Raji (cell line): ENCODE measurements at regions not wholly inside any gene's neighbourhood (a gene's known extent, or its start where the extent isn't known, plus 50 kb on each side); places are given as distances from the start of the nearest gene placed in this dataset.

Source experiments
- POLR2A ChIP-seq: IDR thresholded peaks from 2 replicates; pipeline ENCODE4 v1.6.1; 2011; ENCODE audit warnings: low read depth, low read length, control low read depth; ENCODE audit not compliant: insufficient read depth

- TF ChIP-seq POLR2A, result no peak
Measured at GRCh38 chr12:131368668-131369071, 342.2 kb upstream of the SFSWAP start.

GRCh38 chr12:131369094-131369845 lies 341.6 kb upstream of the SFSWAP start:
- no peak for TF ChIP-seq POLR2A

- no peak for TF ChIP-seq POLR2A
Measured at GRCh38 chr12:131370321-131370720, 340.6 kb upstream of the SFSWAP start.

GRCh38 chr12:131370791-131371347 lies 340.0 kb upstream of the SFSWAP start:
- TF ChIP-seq POLR2A, result no peak

- no peak for TF ChIP-seq POLR2A
Measured at GRCh38 chr12:131371401-131372170, 339.3 kb upstream of the SFSWAP start.

- no peak for TF ChIP-seq POLR2A
Measured at GRCh38 chr12:131372171-131372475, 338.8 kb upstream of the SFSWAP start.

GRCh38 chr12:131372706-131373195 lies 338.1 kb upstream of the SFSWAP start:
- no peak for TF ChIP-seq POLR2A

GRCh38 chr12:131375261-131375971 lies 335.5 kb upstream of the SFSWAP start:
- TF ChIP-seq POLR2A, result no peak

- no peak for TF ChIP-seq POLR2A
Measured at GRCh38 chr12:131375972-131376345, 334.9 kb upstream of the SFSWAP start.

GRCh38 chr12:131378176-131378842 lies 332.6 kb upstream of the SFSWAP start:
- no peak for TF ChIP-seq POLR2A

GRCh38 chr12:131378861-131379665 lies 331.8 kb upstream of the SFSWAP start:
- no peak for TF ChIP-seq POLR2A

GRCh38 chr12:131379738-131380137 lies 331.2 kb upstream of the SFSWAP start:
- TF ChIP-seq POLR2A, result no peak

- TF ChIP-seq POLR2A, result no peak
Measured at GRCh38 chr12:131380220-131380964, 330.5 kb upstream of the SFSWAP start.
